ENCODE measurements at regions not wholly inside any gene's neighbourhood (a gene's known extent, or its start where the extent isn't known, plus 50 kb on each side); places are given as distances from the start of the nearest gene placed in this dataset.

DNA sequence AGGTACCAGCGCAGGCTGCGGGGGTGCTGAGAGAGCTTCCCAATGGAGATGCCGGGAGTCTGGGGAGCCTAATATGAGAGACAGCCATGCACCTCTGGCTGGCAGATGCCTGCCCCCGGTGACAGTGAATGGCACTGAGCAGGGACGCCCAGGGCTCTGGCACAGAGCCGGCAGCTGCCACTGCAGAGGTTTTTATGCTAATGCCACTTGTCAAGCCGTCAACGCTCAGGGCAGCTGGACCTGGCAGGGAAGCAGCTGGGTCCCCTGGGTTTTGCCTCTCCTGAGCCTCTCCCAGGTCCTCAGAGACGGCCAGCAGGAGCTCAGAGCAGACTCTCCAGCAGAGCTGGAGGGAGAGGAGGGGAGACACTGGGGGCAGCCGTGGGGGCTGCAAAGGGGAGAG lies 573.6 kb downstream of the BUD13 start:
- Mint-ChIP-seq H3K36me3 (ENCODE audit: low read depth) (no peaks in the 10 kb centered on the region), H3K27ac (no peak overlapping the region), H3K9me3 (no peaks in the 10 kb centered on the region), H3K27me3 (ENCODE audit: insufficient read depth, low read depth, poor library complexity) (peaks cover 3% of the 10 kb centered on the region), H3K4me1 (peaks cover 19% of the 10 kb centered on the region), H3K4me3 (no peak overlapping the region)
- ATAC-seq (peak; percentile 55), DNase-seq (ENCODE audit: low spot score) (no peak)
- Histone ChIP-seq H3K27ac (ENCODE audit: low read depth) (no peak overlapping the region), H3K9me2 (ENCODE audit: insufficient read depth) (no peaks in the 10 kb centered on the region), H3K27me3 (ENCODE audit: insufficient read depth) (peaks cover 10% of the 10 kb centered on the region; the same call in 1 of the 2 replicates), H4K20me1 (replicated peaks; ENCODE audit: insufficient read depth) (no peaks in the 10 kb centered on the region; the same call in 1 of the 2 replicates), H3F3A (replicated peaks; ENCODE audit: low read depth) (no peaks in the 10 kb centered on the region), H2AFZ (no peak overlapping the region), H3K4me3 (no peak overlapping the region), H3K4me1 (ENCODE audit: insufficient read depth) (peaks cover 6% of the 10 kb centered on the region), H3K36me3 (ENCODE audit: insufficient read depth) (no peaks in the 10 kb centered on the region), H3K4me2 (no peak overlapping the region), H3K79me2 (replicated peaks; ENCODE audit: insufficient read depth) (no peaks in the 10 kb centered on the region)
- TF ChIP-seq ZNF331 (CRISPR knock-in tag; IDR thresholded peaks at IDR 0.05; ENCODE audit: low read depth) (no peak), STAT1 (IDR thresholded peaks at IDR 0.05; ENCODE audit: unreplicated experiment) (no peak), CREB1 (CRISPR knock-in tag; IDR thresholded peaks at IDR 0.05; ENCODE audit: low read depth) (no peak), POLR2AphosphoS5 (IDR thresholded peaks at IDR 0.05; ENCODE audit: low read depth) (no peak), EZH2phosphoT487 (IDR thresholded peaks at IDR 0.05; ENCODE audit: unreplicated experiment) (no peak), NANOG (IDR thresholded peaks at IDR 0.05; ENCODE audit: borderline replicate concordance) (no peak), JUNB (IDR thresholded peaks at IDR 0.05; ENCODE audit: unreplicated experiment) (no peak)
- TF ChIP-seq, protein P1, sequence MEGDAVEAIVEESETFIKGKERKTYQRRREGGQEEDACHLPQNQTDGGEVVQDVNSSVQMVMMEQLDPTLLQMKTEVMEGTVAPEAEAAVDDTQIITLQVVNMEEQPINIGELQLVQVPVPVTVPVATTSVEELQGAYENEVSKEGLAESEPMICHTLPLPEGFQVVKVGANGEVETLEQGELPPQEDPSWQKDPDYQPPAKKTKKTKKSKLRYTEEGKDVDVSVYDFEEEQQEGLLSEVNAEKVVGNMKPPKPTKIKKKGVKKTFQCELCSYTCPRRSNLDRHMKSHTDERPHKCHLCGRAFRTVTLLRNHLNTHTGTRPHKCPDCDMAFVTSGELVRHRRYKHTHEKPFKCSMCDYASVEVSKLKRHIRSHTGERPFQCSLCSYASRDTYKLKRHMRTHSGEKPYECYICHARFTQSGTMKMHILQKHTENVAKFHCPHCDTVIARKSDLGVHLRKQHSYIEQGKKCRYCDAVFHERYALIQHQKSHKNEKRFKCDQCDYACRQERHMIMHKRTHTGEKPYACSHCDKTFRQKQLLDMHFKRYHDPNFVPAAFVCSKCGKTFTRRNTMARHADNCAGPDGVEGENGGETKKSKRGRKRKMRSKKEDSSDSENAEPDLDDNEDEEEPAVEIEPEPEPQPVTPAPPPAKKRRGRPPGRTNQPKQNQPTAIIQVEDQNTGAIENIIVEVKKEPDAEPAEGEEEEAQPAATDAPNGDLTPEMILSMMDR (conservative IDR thresholded peaks at IDR 0.05; ENCODE audit: low read depth in 2 of 2), result no peak
- TF ChIP-seq, protein P2, sequence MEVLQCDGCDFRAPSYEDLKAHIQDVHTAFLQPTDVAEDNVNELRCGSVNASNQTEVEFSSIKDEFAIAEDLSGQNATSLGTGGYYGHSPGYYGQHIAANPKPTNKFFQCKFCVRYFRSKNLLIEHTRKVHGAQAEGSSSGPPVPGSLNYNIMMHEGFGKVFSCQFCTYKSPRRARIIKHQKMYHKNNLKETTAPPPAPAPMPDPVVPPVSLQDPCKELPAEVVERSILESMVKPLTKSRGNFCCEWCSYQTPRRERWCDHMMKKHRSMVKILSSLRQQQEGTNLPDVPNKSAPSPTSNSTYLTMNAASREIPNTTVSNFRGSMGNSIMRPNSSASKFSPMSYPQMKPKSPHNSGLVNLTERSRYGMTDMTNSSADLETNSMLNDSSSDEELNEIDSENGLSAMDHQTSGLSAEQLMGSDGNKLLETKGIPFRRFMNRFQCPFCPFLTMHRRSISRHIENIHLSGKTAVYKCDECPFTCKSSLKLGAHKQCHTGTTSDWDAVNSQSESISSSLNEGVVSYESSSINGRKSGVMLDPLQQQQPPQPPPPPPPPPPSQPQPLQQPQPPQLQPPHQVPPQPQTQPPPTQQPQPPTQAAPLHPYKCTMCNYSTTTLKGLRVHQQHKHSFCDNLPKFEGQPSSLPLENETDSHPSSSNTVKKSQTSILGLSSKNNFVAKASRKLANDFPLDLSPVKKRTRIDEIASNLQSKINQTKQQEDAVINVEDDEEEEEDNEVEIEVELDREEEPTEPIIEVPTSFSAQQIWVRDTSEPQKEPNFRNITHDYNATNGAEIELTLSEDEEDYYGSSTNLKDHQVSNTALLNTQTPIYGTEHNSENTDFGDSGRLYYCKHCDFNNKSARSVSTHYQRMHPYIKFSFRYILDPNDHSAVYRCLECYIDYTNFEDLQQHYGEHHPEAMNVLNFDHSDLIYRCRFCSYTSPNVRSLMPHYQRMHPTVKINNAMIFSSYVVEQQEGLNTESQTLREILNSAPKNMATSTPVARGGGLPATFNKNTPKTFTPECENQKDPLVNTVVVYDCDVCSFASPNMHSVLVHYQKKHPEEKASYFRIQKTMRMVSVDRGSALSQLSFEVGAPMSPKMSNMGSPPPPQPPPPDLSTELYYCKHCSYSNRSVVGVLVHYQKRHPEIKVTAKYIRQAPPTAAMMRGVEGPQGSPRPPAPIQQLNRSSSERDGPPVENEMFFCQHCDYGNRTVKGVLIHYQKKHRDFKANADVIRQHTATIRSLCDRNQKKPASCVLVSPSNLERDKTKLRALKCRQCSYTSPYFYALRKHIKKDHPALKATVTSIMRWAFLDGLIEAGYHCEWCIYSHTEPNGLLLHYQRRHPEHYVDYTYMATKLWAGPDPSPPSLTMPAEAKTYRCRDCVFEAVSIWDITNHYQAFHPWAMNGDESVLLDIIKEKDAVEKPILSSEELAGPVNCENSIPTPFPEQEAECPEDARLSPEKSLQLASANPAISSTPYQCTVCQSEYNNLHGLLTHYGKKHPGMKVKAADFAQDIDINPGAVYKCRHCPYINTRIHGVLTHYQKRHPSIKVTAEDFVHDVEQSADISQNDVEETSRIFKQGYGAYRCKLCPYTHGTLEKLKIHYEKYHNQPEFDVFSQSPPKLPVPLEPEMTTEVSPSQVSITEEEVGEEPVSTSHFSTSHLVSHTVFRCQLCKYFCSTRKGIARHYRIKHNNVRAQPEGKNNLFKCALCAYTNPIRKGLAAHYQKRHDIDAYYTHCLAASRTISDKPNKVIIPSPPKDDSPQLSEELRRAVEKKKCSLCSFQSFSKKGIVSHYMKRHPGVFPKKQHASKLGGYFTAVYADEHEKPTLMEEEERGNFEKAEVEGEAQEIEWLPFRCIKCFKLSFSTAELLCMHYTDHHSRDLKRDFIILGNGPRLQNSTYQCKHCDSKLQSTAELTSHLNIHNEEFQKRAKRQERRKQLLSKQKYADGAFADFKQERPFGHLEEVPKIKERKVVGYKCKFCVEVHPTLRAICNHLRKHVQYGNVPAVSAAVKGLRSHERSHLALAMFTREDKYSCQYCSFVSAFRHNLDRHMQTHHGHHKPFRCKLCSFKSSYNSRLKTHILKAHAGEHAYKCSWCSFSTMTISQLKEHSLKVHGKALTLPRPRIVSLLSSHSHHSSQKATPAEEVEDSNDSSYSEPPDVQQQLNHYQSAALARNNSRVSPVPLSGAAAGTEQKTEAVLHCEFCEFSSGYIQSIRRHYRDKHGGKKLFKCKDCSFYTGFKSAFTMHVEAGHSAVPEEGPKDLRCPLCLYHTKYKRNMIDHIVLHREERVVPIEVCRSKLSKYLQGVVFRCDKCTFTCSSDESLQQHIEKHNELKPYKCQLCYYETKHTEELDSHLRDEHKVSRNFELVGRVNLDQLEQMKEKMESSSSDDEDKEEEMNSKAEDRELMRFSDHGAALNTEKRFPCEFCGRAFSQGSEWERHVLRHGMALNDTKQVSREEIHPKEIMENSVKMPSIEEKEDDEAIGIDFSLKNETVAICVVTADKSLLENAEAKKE (CRISPR knock-in tag; IDR thresholded peaks at IDR 0.05), result no peak
- TF ChIP-seq, protein P3, sequence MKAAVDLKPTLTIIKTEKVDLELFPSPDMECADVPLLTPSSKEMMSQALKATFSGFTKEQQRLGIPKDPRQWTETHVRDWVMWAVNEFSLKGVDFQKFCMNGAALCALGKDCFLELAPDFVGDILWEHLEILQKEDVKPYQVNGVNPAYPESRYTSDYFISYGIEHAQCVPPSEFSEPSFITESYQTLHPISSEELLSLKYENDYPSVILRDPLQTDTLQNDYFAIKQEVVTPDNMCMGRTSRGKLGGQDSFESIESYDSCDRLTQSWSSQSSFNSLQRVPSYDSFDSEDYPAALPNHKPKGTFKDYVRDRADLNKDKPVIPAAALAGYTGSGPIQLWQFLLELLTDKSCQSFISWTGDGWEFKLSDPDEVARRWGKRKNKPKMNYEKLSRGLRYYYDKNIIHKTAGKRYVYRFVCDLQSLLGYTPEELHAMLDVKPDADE (IDR thresholded peaks at IDR 0.05), result no peak
